ENCODE measurements at regions not wholly inside any gene's neighbourhood (a gene's known extent, or its start where the extent isn't known, plus 50 kb on each side); places are given as distances from the start of the nearest gene placed in this dataset.

DNA sequence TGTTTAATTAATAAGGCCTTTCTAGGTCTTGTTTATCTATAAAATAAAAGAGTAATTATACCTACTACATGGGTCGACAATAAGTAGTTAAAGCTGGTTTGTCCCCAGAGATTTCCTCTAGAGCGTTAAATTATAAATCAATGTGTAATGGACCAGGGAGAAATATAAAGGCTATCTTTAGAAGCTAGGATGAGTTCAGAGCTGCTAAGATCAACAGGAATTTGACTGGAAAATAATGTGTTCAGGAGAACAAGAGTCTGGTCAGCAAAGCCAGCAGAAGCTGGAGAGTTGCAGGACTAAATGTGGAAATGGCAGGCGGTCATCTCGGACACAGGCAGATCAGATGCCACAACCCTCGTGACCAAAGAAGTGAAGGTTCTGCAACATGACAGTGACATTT is 428.8 kb downstream of the EPM2A start:
- no peak for DNase-seq

DNA sequence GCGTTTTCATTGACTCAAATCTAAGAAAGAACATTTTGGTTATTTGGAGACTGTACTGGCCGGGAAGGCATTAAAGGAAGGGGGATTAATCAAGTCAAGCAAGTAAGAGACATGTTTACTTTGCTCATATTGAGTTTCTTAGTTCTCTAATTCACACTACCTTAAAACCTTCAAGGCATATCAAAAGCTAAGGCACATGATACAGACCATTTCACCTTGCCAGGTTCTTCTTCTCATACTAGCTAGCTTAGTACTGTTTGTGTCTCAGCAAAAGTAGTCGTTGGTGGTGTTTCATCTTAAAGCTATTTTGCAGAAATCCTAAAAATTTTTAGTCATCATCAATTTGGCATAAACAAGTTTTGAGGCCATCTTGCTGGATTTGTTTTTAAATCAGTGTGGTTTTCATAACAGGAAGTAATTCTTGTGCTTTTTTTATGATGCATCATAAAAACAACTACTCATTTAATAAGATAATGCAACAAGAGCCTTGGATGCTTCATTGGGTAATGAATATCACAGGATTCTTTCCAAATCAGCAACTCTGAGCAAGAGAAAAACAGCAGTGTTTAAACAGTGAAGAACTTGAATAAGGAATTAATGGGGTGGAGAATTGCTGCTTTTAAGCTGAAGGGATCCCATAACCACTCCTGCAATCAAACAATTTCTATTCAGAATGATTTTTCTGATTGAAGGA is 425.3 kb downstream of the EPM2A start:
- no peak for DNase-seq

DNA sequence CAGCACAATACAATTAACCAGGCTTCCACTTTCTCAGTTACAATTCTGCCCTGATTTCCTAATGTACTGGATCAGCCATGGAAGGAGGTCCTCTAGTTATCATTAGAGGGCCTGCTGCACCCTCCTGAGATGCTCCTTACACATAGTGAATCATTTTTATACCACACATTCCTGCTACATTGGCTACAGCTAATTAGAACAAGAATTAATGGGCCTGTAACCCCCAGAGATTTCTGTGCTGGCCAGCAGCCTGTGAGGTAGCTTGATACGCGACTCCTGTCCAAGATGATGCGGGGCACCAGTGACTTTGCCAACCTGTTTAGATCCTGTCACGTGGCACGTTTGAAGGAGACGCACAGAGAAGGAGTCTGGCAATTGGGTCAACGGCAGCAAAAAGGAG is 422.8 kb downstream of the EPM2A start:
- DNase-seq, result no peak

DNA sequence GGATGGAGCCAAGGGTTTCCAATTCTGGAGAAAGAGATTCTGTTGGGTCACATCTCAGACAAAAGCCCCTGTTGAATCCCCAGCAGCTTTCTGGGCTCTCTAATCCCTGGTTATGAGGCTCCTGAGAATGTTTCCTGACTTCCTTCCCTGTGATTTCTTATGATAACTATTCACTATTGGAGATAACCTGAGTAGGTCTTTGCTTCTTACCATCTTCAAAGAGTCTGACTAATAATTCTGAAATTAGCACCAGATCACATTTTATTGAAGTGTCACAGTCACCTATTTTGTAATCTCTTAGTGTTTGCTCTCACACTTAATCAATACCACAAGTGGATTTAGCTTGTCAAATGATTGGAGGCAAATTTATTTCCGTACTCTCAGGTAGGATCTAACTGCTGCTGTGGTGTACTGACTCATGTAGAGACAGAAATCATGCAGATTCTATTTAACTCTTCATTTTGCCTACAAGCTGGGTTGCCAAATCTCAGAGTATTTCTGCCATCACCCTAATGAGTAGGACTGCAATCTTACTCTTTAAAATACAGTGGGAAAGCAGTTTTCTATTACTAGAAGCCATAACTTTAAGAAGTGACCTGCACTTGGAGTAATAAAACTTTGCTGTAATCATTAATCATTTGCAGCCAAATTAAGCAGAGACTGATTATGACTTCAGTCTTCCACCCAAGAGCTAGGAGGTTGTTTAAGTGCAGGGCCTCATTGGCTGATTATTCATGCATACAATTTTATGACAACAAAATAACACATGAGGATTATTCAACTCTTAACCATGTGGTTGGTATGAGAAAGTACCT is 422.1 kb downstream of the EPM2A start:
- no peak for DNase-seq

DNA sequence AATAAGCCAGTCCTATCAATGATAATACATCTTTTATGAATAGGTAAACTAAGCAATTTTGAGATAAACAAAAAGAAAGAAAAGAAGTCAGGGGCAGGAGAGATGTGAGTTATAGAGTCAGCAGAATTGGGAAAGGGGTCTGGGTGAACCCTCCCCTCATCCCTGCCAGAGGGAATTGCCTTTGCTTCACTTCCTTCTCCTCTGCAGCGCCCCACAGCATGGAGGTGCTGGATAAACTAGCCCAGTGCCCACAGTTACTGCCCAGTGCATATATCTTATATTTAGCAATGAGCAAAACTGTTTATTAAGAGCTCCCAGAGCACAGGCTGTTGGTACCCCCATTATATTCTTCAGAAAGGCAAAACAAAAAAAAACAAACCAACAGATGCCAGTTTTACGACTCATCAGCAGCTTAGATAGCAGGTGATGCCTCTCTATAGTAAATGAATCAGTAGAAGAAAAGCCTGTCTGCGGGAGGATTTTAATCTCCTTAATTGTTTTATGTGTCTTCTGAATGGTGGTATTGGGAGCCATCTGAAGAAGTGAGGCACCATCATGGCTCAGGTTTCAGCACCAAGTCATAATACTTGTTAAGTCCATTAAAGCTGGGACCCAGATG is 419.2 kb downstream of the EPM2A start:
- no peak for DNase-seq

DNA sequence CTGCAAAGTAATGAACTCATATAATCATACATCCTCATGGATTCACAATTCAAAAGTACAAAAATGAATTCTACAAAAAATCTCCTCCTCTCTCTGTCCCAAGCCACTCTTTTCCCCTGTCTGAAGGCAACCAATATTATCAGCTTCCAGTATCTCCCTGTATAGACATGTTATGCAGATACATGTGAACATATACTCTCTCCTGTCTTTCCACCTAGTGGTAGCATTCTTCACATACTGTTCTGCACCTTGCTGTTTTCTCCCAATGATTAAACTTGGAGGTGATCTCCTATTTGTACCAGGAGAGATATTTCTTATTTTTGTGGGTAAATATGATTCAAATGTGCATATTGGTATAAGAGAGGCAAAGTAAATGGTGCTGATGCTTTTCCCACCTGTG is 416.4 kb downstream of the EPM2A start:
- no peak for DNase-seq

DNA sequence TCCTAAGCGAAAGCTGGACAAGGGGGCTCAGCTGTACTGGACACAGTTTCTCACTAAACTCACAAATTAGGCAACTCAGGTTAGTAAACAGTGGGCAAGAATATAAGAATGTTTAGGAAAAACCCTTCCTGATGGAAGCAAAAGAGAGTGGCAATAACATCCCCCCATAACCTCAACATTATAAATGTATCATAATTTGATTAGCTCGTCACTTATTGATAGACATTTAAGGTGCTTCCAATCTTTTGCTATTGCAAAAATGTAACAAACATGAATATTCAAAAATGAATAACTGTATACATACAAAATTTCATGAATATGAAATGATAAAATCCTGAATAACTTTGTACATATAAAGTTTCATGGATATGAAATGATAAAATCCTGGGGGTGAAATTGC is 415.7 kb downstream of the EPM2A start:
- DNase-seq, result no peak

DNA sequence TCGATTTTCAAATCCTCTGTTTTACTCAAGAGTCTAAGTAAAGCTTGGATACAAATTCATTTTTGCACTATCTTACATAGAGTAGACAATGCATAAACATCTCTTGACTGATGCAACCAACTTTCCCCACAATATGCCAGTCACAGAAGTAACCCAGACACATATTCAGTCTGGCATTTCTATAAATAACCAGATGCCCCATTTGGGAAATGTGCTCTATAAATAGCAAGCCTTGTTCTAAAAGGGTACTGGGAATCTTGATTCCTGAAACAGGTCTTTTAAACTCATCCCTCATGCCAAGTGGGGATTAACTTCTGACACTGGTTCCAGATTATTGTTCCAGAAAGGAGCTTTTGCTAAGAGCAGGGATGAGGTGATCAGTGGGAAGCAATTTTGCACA is 411.7 kb downstream of the EPM2A start:
- DNase-seq, result no peak

DNA sequence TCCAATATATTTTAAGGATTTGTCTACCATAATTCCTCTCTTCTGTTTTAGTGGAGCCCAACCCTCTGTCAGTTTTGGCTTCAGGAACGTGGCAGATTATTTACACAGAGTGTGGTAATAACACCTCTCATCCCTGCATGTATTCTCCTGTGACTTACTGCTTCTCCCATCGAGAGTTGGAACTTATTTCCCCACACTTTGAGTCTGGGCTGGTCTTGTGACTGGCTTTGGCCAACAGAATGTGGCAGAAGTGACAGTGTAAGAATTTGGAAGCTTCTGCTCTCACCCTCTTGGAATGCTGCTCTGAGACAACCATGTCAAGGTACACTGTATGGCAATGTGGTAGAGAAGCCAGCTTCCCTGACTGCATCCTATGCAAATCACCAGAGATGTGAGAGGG is 407.7 kb downstream of the EPM2A start:
- DNase-seq, result no peak

DNA sequence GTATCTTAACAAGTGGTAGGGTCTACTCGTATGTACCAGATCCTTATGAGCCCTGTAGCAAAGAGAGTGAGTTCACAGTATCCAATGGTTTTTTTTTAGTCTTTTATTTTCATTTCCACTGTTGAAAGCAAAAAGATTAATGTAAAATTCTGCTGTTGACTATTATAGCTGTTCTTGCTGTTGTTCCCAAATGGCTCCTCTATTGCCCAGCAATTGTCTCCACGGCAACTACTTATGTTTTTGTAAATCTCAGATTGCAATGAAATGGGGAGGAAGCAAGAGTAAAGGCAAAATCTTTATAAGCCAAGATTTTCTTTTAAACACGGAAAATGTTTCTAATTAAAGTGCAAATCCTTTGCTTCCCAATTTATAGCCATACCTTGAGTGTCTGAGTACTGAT is 406.1 kb downstream of the EPM2A start:
- DNase-seq, result no peak

DNA sequence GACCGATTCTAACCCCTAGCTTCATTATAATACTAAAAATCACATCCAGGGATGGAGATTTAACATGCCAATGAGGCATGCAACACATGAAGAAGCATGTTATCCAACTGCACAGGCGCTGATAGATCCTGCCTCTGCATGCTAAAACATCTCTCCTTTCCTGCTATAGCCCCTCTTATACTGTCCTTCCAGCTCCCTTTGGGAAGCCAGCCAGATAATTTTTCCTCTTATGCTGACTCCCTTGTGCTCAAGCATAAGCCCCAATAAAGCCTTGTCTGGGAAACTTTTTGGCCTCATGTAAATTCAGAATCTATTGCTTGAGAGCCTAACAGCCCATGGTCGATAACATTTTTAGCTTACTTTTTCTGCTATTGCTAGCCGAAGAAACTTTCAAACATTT is 404.3 kb downstream of the EPM2A start:
- DNase-seq, result no peak

DNA sequence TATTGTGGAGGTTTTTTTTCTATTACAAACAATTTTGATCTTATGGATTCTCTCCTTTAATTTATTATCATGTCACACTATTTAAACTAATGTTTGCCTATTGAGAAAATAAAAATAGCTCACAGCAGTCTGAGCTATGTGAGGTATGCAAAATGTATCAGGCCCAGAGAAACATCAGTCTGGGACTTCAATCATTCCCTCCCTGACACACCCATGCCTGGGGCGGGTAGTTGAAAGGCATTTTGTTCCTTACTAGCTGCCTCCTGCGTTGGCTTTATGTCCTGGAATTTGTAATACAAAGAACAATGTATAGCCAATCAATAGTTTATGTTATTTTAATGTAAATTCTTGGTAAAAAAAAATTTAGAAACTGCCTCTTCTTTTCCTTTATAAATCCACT is 403.3 kb downstream of the EPM2A start:
- DNase-seq, result no peak

DNA sequence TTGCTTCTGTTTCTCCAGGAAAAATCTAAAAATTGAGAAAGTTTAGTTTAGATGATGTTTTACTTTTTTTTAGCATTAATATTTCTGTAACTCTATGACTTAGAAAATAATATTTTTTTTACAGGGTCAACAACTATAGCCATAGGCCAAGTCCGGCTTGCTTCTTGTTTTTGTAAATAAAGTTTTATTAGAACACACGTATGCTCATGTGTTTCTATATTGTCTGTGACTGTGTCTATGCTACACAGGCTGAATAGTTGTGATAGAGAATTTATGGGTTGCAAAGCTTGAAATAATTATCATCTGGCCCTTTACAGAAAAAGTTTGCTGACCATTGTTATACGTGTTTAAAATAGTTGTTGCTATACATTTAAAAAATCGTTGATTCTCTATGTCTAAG is 399.2 kb downstream of the EPM2A start:
- no peak for DNase-seq

DNA sequence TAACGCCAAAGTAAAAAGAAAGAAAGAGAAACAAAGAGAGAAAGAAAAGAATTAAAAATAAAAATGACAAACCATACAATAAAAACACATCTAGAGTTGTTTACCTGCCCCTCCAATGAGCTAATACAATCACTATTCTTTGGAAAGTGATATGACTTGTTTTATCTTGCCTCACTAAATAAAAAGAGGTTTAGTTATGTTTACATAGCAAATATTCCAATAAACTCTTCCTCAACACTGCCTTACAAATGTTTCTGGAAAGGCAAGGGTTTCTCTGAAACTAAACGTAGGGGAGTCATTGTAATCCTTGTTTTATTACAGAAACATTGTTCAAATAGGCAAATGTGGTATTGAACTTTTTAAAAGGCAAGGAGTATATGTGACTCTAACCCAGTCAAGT is 396.2 kb downstream of the EPM2A start:
- no peak for DNase-seq

DNA sequence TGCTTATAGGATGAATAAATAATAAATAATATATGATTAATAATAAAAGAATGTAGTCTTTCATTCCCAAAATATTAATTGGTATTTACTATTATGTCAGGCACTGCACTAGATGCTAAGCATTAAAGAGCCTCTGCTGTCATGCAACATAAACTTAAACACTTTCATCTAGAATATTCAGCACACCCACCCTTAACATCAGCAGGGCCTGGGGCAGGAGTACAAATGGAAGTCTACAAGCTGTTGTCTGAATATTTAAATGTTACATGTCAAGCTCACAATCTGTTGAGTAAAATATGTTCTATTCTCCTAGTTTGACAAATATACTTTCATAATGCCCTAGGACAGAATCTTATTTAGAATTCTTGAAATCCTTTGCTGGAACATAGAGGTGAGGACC is 395.1 kb downstream of the EPM2A start:
- DNase-seq, result no peak

DNA sequence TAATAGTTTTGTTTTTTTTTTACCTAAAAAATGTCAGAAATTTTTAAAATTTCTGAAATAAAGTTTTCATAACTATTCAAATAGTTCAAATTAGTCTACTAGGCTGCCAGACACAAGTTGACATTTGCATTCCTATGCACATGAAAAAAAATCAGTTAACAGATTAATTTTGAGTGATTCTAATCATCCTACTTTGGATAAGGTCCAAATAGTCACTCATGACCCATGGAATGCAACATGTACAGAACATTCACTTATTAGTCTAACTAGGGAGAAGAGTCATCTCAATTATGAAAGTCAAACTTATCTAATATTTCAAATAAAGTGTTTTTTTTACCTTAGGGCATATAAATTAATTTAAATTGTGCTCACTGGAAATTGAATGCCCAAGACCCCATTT is 390.2 kb downstream of the EPM2A start:
- no peak for DNase-seq

DNA sequence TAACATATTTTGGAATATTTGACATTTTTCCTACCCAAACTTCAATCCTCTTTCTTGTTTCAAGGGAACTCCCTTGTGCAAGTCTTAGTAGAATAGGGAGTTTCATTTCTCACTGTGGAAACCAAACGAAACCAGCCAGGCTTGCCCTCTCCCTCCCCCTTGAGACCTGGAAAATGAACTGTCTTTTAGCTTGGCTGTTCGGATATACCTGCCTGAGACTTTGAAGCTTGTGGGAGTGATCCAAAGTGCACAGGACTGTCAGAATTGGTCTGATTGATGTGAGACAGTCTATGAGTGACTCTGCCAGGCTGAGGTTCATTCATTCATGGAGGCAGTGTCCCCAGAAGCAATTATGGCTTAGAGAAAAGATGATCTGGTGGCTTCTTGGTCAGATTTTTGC is 388.1 kb downstream of the EPM2A start:
- no peak for DNase-seq

DNA sequence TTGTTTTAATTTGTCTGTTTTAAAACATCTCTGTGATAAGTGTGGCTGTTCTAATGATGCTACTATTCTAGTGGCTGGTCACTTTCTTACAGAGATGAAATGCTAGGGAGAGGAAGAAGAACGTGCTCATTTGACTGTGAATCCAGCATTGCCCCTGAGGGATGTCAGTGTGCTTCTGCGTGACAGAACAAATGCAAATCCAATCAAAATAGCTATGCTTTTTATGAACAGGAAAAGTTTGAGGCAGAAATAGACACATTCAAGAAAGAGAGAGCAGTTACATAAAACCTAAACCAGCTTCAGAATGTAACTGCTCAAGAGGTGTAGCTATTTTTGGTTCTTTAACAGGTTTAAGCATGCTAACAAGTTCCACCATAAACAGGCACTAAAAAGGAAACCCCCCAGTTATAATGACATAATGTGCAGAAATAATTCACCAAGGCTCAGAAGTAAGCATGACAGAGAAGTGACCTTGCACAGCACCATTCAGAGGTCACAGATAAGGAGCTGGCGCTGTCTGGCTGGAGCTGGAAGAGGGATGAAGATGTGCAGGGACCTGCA is 385.3 kb downstream of the EPM2A start:
- no peak for DNase-seq

DNA sequence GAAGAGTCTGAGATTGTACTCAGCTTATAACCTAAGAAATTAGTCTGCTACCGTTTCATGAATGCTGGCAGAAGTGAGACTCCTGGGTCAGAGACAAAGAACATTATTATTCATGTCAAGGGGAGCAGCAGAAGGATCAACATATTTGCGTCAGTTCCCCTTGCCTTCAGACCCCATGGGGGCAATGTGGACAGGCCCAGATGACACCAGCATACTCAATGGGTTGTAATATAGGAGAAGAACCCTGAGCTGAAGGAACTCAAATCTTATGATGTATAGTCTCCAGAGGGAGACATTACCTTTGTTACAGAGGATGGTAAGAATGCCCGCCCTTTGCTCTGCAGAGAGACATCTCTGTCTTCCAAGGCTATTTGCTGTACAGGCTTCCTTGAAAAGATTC is 384.4 kb downstream of the EPM2A start:
- DNase-seq, result no peak

DNA sequence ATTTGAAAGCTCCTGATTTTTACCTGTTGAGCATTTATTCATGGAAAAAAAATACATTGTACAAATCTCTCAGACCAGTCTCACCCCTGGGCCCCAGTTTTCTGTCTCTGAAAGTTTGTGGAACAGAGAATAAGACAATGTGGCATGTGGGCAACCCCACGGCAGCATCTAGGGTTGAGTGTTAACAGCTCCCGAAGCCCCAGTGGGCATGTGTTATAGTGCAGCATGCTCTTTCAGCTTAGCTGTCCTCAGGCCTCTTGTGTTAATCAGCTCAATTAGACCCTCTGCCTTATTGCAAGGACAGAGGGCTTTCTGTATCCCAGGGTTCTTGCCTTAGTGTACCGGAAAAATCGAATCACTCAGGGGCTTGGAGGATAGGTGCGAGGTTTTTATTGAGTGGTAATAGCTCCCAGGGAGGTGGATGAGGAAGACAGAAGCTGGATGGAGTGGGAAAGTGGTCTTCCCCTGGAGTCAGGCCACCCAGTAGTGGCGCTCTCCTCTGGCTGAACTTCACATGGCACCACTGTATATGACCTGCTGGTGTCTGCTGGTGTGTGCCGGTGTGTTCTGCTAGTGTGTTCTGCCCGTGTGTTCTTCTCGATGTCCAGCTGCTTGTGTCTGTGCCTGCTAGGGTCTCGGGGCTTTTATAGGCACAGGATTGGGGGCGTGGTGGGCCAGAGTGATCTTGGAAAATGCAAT is 382.8 kb downstream of the EPM2A start:
- no peak for DNase-seq

DNA sequence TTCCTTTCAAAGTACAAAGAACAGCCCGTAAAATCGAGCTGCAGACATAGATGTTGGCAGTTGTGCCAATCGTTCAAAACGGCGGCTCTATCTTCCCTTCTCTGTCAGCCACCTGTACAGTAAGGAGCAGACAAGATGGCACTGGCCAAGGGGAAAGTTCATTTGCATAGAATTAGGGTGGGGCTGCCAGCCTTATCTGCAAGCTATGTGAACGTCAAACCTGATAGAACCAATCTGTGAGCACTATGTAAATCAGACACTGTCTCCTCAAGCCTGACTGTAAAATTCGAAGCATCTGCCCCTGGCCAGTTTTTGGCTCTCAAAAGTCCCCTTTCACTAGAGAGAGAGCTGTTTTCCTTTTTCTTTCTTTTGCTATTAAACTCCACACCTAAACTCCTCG is 374.5 kb downstream of the EPM2A start:
- no peak for DNase-seq

DNA sequence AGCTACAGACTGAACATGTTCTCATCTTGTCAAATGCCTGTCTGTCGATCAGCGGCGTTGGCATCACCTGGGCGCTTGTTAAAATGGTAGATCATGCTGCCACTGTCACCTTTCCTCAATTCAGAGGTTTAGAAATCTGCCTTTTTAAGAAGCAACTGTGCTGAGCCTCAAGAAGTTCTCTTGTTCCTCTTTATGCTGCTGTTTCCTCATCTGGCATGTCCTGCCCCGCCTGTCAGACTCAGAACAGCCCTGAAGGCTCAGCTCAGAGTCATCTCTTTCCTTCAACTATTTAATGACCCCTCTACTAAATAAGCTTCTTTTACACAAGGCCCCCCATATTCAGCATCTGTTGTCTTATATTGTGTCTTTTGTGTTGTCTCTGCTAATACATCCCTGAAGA is 368.2 kb downstream of the EPM2A start:
- DNase-seq, result no peak

DNA sequence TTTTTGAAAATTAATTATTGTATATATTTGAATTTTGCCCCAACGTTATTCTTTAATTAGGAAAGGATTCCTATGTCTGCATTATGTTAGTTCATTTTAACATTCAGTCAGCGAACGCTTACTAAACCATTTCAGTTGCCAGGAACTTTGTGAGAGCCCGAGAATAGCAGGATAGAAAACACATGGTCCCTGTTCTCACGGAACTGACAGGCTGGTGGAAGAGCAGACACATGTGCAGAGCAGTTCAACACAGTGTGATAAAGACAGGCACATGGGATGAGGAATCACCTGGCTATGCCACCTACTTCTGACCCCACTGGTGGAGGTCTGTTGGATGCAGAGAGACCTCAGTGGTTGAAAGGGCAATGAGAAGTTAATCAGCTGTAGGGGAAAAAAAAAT is 367.2 kb downstream of the EPM2A start:
- DNase-seq, result no peak
